ENCODE measurements at regions not wholly inside any gene's neighbourhood (a gene's known extent, or its start where the extent isn't known, plus 50 kb on each side); places are given as distances from the start of the nearest gene placed in this dataset.

- TF ChIP-seq CSRNP3 (CRISPR knock-in tag; IDR thresholded peaks at IDR 0.05) (no peak), PATZ1 (CRISPR knock-in tag; IDR thresholded peaks at IDR 0.05; ENCODE audit: borderline replicate concordance) (no peak), BACH2 (CRISPR knock-in tag; IDR thresholded peaks at IDR 0.05; ENCODE audit: borderline replicate concordance) (no peak), GLIS3 (CRISPR knock-in tag; IDR thresholded peaks at IDR 0.05) (no peak)
Measured at GRCh38 chr16:6615636-6616035, 717.0 kb upstream of the RBFOX1 start (continued).

DNA sequence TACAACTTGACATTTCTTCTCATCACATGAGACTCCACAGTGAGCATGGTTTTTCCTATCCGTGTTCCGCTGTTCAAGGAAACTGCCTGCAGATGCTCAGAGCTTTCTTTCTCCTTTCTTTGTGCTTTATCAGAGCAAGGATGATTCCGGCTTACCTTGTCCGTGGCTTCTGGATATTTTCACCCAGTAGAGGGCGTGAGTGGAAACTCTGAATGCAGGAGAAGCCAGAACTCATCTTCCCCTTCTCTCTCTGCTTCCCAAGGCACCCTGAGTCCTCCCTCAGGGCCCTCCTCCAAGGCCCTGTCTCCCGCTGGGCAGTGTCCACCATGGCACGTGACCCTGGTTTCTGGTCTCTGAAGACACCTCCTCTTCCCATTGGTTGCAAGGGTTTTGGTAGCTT is 721.1 kb upstream of the RBFOX1 start:
- TF ChIP-seq CSDC2 (CRISPR knock-in tag; IDR thresholded peaks at IDR 0.05) (no peak), ZC3H10 (CRISPR knock-in tag; IDR thresholded peaks at IDR 0.05) (no peak), RARB (CRISPR knock-in tag; IDR thresholded peaks at IDR 0.05) (no peak)
- no peak for ATAC-seq

DNA sequence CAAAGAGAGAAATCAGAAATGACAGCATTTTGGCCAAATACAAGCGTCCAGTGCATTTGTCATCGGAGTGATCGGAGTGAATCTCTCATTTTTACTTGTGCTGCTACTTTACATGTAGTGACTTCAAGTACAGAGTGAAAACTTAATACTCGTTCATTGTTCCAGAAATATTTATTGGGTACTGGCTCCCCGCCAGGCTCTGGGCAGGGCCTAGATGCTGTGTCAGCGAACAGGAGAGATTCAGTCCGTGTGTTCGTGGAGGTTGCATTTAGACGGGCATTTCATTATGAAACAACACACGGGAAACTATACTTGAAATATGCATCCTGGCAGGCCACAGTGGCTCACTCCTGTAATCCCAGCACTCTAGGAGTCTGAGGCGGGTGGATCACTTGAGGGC is 727.2 kb upstream of the RBFOX1 start:
- TF ChIP-seq CSDC2 (CRISPR knock-in tag; IDR thresholded peaks at IDR 0.05) = no peak
- TF ChIP-seq BACH2 (CRISPR knock-in tag; IDR thresholded peaks at IDR 0.05; ENCODE audit: borderline replicate concordance) = no peak
- no peak for TF ChIP-seq ZNF70 (CRISPR knock-in tag; IDR thresholded peaks at IDR 0.05)
- no peak for TF ChIP-seq ZC3H10 (CRISPR knock-in tag; IDR thresholded peaks at IDR 0.05)
- TF ChIP-seq PPARA (CRISPR knock-in tag; IDR thresholded peaks at IDR 0.05; ENCODE audit: borderline replicate concordance) = no peak
- no peak for TF ChIP-seq GLIS3 (CRISPR knock-in tag; IDR thresholded peaks at IDR 0.05)
- TF ChIP-seq CSRNP3 (CRISPR knock-in tag; IDR thresholded peaks at IDR 0.05) = no peak
- TF ChIP-seq, protein P1, sequence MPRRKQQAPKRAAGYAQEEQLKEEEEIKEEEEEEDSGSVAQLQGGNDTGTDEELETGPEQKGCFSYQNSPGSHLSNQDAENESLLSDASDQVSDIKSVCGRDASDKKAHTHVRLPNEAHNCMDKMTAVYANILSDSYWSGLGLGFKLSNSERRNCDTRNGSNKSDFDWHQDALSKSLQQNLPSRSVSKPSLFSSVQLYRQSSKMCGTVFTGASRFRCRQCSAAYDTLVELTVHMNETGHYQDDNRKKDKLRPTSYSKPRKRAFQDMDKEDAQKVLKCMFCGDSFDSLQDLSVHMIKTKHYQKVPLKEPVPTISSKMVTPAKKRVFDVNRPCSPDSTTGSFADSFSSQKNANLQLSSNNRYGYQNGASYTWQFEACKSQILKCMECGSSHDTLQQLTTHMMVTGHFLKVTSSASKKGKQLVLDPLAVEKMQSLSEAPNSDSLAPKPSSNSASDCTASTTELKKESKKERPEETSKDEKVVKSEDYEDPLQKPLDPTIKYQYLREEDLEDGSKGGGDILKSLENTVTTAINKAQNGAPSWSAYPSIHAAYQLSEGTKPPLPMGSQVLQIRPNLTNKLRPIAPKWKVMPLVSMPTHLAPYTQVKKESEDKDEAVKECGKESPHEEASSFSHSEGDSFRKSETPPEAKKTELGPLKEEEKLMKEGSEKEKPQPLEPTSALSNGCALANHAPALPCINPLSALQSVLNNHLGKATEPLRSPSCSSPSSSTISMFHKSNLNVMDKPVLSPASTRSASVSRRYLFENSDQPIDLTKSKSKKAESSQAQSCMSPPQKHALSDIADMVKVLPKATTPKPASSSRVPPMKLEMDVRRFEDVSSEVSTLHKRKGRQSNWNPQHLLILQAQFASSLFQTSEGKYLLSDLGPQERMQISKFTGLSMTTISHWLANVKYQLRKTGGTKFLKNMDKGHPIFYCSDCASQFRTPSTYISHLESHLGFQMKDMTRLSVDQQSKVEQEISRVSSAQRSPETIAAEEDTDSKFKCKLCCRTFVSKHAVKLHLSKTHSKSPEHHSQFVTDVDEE (CRISPR knock-in tag; IDR thresholded peaks at IDR 0.05) = no peak
- no peak for TF ChIP-seq TOX (CRISPR knock-in tag; IDR thresholded peaks at IDR 0.05; ENCODE audit: borderline replicate concordance)
- TF ChIP-seq PATZ1 (CRISPR knock-in tag; IDR thresholded peaks at IDR 0.05; ENCODE audit: borderline replicate concordance) = no peak
- no peak for TF ChIP-seq TCF4 (CRISPR knock-in tag; IDR thresholded peaks at IDR 0.05; ENCODE audit: borderline replicate concordance)
- TF ChIP-seq OSR1 (CRISPR knock-in tag; IDR thresholded peaks at IDR 0.05) = no peak
- ATAC-seq = no peak

- no peak for TF ChIP-seq ZFP3 (CRISPR knock-in tag; IDR thresholded peaks at IDR 0.05)
- no peak for TF ChIP-seq ARNTL (CRISPR knock-in tag; IDR thresholded peaks at IDR 0.05; ENCODE audit: borderline replicate concordance, low read depth)
- TF ChIP-seq TCF4 (CRISPR knock-in tag; IDR thresholded peaks at IDR 0.05; ENCODE audit: borderline replicate concordance) = no peak
- TF ChIP-seq, protein P2, sequence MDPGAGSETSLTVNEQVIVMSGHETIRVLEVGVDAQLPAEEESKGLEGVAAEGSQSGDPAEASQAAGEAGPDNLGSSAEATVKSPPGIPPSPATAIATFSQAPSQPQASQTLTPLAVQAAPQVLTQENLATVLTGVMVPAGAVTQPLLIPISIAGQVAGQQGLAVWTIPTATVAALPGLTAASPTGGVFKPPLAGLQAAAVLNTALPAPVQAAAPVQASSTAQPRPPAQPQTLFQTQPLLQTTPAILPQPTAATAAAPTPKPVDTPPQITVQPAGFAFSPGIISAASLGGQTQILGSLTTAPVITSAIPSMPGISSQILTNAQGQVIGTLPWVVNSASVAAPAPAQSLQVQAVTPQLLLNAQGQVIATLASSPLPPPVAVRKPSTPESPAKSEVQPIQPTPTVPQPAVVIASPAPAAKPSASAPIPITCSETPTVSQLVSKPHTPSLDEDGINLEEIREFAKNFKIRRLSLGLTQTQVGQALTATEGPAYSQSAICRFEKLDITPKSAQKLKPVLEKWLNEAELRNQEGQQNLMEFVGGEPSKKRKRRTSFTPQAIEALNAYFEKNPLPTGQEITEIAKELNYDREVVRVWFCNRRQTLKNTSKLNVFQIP (CRISPR knock-in tag; IDR thresholded peaks at IDR 0.05; ENCODE audit: borderline replicate concordance, low read depth) = no peak
- TF ChIP-seq ZFP30 (CRISPR knock-in tag; IDR thresholded peaks at IDR 0.05) = no peak
- TF ChIP-seq ZNF70 (CRISPR knock-in tag; IDR thresholded peaks at IDR 0.05) = no peak
- ATAC-seq = no peak
Measured at GRCh38 chr16:6603780-6604325, 728.8 kb upstream of the RBFOX1 start.

Data from SK-N-SH treated with all-trans-retinoic acid at 6 μM for 48 hours (cell line).